ENCODE measurements at regions not wholly inside any gene's neighbourhood (a gene's known extent, or its start where the extent isn't known, plus 50 kb on each side); places are given as distances from the start of the nearest gene placed in this dataset.

- no peak for TF ChIP-seq REST (IDR thresholded peaks at IDR 0.05; ENCODE audit: insufficient read depth in 1 of 2, low read depth in 2 of 2, low read length in 2 of 2)
- no peak for TF ChIP-seq TAF1 (IDR thresholded peaks at IDR 0.05; ENCODE audit: borderline replicate concordance, insufficient read depth, low read length)
- no peak for TF ChIP-seq FOXP2 (optimal IDR thresholded peaks at IDR 0.05; ENCODE audit: borderline replicate concordance, extremely low read depth, extremely low read length, insufficient read depth)
- no peak for TF ChIP-seq SIN3A (IDR thresholded peaks at IDR 0.05; ENCODE audit: borderline replicate concordance, insufficient read depth, low read length)
- no peak for TF ChIP-seq POLR2AphosphoS5 (IDR thresholded peaks at IDR 0.05; ENCODE audit: low read depth, low read length)
Observed at GRCh38 chr1:38454236-38454635, 405.3 kb downstream of the RRAGC start.

- TF ChIP-seq REST (IDR thresholded peaks at IDR 0.05; ENCODE audit: insufficient read depth in 1 of 2, low read depth in 2 of 2, low read length in 2 of 2) (no peak), SIN3A (IDR thresholded peaks at IDR 0.05; ENCODE audit: borderline replicate concordance, insufficient read depth, low read length) (no peak), POLR2AphosphoS5 (IDR thresholded peaks at IDR 0.05; ENCODE audit: low read depth, low read length) (no peak), TAF1 (IDR thresholded peaks at IDR 0.05; ENCODE audit: borderline replicate concordance, insufficient read depth, low read length) (no peak), FOXP2 (optimal IDR thresholded peaks at IDR 0.05; ENCODE audit: borderline replicate concordance, extremely low read depth, extremely low read length, insufficient read depth) (no peak)
Observed at GRCh38 chr1:38452246-38452645, 405.7 kb upstream of the POU3F1 start.

- TF ChIP-seq SIN3A (IDR thresholded peaks at IDR 0.05; ENCODE audit: borderline replicate concordance, insufficient read depth, low read length) (no peak), TAF1 (IDR thresholded peaks at IDR 0.05; ENCODE audit: borderline replicate concordance, insufficient read depth, low read length) (no peak), FOXP2 (optimal IDR thresholded peaks at IDR 0.05; ENCODE audit: borderline replicate concordance, extremely low read depth, extremely low read length, insufficient read depth) (no peak), REST (IDR thresholded peaks at IDR 0.05; ENCODE audit: insufficient read depth in 1 of 2, low read depth in 2 of 2, low read length in 2 of 2) (no peak), POLR2AphosphoS5 (IDR thresholded peaks at IDR 0.05; ENCODE audit: low read depth, low read length) (no peak)
Observed at GRCh38 chr1:38451541-38451993, 405.0 kb upstream of the POU3F1 start.

- TF ChIP-seq TAF1 (IDR thresholded peaks at IDR 0.05; ENCODE audit: borderline replicate concordance, insufficient read depth, low read length) (no peak), SIN3A (IDR thresholded peaks at IDR 0.05; ENCODE audit: borderline replicate concordance, insufficient read depth, low read length) (no peak), REST (IDR thresholded peaks at IDR 0.05; ENCODE audit: insufficient read depth in 1 of 2, low read depth in 2 of 2, low read length in 2 of 2) (no peak), POLR2AphosphoS5 (IDR thresholded peaks at IDR 0.05; ENCODE audit: low read depth, low read length) (no peak), FOXP2 (optimal IDR thresholded peaks at IDR 0.05; ENCODE audit: borderline replicate concordance, extremely low read depth, extremely low read length, insufficient read depth) (no peak)
Observed at GRCh38 chr1:38448893-38449292, 402.3 kb upstream of the POU3F1 start.

GRCh38 chr1:38446936-38447335, 400.3 kb upstream of the POU3F1 start:
- TF ChIP-seq REST (IDR thresholded peaks at IDR 0.05; ENCODE audit: insufficient read depth in 1 of 2, low read depth in 2 of 2, low read length in 2 of 2) (no peak), SIN3A (IDR thresholded peaks at IDR 0.05; ENCODE audit: borderline replicate concordance, insufficient read depth, low read length) (no peak), FOXP2 (optimal IDR thresholded peaks at IDR 0.05; ENCODE audit: borderline replicate concordance, extremely low read depth, extremely low read length, insufficient read depth) (no peak), POLR2AphosphoS5 (IDR thresholded peaks at IDR 0.05; ENCODE audit: low read depth, low read length) (no peak), TAF1 (IDR thresholded peaks at IDR 0.05; ENCODE audit: borderline replicate concordance, insufficient read depth, low read length) (no peak)

Data from PFSK-1 (cell line).